Neural cell (in vitro differentiated cells): ENCODE measurements at regions not wholly inside any gene's neighbourhood (a gene's known extent, or its start where the extent isn't known, plus 50 kb on each side); places are given as distances from the start of the nearest gene placed in this dataset.

Source experiments
- EP300 ChIP-seq: fragments of 450-650 bp; conservative IDR thresholded peaks from 2 replicates; pipeline ENCODE4 v1.6.1; 2014; ENCODE audit warnings: antibody characterized with exemption, mild to moderate bottlenecking, moderate library complexity; ENCODE audit not compliant: poor library complexity, severe bottlenecking
- EZH2 ChIP-seq: fragments of 200-600, 300-800 bp; shearing (Covaris generic), sonication (generic); IDR thresholded peaks from 2 replicates; pipeline ENCODE4 v1.6.1; 2014; ENCODE audit warnings: antibody characterized with exemption, low read length, borderline replicate concordance, mild to moderate bottlenecking; ENCODE audit not compliant: insufficient read depth, poor library complexity, severe bottlenecking
- MXI1 ChIP-seq: fragments of 450-650 bp; conservative IDR thresholded peaks from 2 replicates; pipeline ENCODE4 v1.6.1; 2014; ENCODE audit warnings: antibody characterized with exemption, mild to moderate bottlenecking; ENCODE audit not compliant: poor library complexity, severe bottlenecking
- POLR2AphosphoS5 ChIP-seq: IDR thresholded peaks from 2 replicates; pipeline ENCODE4 v1.6.1; 2012
- RAD21 ChIP-seq: fragments of 450-650 bp; conservative IDR thresholded peaks from 2 replicates; pipeline ENCODE4 v1.6.1; 2014; ENCODE audit warnings: antibody characterized with exemption, mild to moderate bottlenecking, moderate library complexity
- SMC3 ChIP-seq: fragments of 450-650 bp; conservative IDR thresholded peaks from 2 replicates; pipeline ENCODE4 v1.6.1; 2014; ENCODE audit warnings: antibody characterized with exemption, mild to moderate bottlenecking, moderate library complexity; ENCODE audit not compliant: poor library complexity
- TAF1 ChIP-seq: IDR thresholded peaks from 2 replicates; pipeline ENCODE4 v1.6.1; 2012; ENCODE audit warnings: low read depth
- TF ChIP-seq, protein P1 (sequence below): fragments of 450-650 bp; IDR thresholded peaks from 2 replicates; pipeline ENCODE4 v1.5.1; 2014; ENCODE audit warnings: antibody characterized with exemption, mild to moderate bottlenecking, moderate library complexity; ENCODE audit not compliant: poor library complexity, severe bottlenecking
- TF ChIP-seq, protein P2 (sequence below): IDR thresholded peaks from 2 replicates; pipeline ENCODE4 v1.6.1; 2012; ENCODE audit warnings: borderline replicate concordance

DNA sequence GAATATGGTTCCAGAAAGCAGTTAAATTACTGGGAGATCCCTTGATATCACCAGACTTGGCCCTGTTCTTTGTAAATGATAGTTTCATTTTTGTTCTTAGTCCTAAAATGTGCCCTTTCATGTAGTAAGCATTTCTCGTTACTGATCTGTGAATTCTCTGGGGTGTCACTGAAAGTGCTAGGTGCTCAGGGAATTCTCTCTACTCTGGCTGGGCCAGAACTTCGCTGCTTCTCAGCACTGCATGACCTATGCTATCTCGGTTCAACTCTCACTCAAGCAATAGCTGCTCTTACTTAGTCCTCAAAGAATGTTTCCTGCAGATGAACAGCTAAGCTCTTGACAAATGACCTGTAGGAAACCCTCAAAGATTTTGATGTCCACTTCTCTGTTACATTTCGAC is 1144.3 kb downstream of the ADGRL3 start:
- TF ChIP-seq EP300 (no peak), EZH2 (no peak), POLR2AphosphoS5 (no peak), TAF1 (no peak), MXI1 (no peak), SMC3 (no peak), RAD21 (no peak)
- TF ChIP-seq, protein P1, sequence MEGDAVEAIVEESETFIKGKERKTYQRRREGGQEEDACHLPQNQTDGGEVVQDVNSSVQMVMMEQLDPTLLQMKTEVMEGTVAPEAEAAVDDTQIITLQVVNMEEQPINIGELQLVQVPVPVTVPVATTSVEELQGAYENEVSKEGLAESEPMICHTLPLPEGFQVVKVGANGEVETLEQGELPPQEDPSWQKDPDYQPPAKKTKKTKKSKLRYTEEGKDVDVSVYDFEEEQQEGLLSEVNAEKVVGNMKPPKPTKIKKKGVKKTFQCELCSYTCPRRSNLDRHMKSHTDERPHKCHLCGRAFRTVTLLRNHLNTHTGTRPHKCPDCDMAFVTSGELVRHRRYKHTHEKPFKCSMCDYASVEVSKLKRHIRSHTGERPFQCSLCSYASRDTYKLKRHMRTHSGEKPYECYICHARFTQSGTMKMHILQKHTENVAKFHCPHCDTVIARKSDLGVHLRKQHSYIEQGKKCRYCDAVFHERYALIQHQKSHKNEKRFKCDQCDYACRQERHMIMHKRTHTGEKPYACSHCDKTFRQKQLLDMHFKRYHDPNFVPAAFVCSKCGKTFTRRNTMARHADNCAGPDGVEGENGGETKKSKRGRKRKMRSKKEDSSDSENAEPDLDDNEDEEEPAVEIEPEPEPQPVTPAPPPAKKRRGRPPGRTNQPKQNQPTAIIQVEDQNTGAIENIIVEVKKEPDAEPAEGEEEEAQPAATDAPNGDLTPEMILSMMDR, result no peak
- TF ChIP-seq, protein P2, sequence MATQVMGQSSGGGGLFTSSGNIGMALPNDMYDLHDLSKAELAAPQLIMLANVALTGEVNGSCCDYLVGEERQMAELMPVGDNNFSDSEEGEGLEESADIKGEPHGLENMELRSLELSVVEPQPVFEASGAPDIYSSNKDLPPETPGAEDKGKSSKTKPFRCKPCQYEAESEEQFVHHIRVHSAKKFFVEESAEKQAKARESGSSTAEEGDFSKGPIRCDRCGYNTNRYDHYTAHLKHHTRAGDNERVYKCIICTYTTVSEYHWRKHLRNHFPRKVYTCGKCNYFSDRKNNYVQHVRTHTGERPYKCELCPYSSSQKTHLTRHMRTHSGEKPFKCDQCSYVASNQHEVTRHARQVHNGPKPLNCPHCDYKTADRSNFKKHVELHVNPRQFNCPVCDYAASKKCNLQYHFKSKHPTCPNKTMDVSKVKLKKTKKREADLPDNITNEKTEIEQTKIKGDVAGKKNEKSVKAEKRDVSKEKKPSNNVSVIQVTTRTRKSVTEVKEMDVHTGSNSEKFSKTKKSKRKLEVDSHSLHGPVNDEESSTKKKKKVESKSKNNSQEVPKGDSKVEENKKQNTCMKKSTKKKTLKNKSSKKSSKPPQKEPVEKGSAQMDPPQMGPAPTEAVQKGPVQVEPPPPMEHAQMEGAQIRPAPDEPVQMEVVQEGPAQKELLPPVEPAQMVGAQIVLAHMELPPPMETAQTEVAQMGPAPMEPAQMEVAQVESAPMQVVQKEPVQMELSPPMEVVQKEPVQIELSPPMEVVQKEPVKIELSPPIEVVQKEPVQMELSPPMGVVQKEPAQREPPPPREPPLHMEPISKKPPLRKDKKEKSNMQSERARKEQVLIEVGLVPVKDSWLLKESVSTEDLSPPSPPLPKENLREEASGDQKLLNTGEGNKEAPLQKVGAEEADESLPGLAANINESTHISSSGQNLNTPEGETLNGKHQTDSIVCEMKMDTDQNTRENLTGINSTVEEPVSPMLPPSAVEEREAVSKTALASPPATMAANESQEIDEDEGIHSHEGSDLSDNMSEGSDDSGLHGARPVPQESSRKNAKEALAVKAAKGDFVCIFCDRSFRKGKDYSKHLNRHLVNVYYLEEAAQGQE, result no peak
